Activated B cell treated with CpG ODN at 0.5 μM for 24 hours (primary cell): ENCODE measurements at regions not wholly inside any gene's neighbourhood (a gene's known extent, or its start where the extent isn't known, plus 50 kb on each side); places are given as distances from the start of the nearest gene placed in this dataset.
"Not testable (repeated sequence)": the region's sequence is repeated elsewhere in the genome, so short reads cannot be mapped to it uniquely, and the experiment has no call there.

ENCODE experiments used
- ATAC-seq: fragments of 200-7000 bp; cut with Tn5 transposase; one replicate; pipeline ENCODE4 v1.10.0; 2021; ENCODE audit warnings: low read depth, mild to moderate bottlenecking, moderate library complexity
- CTCF ChIA-PET: fragments of 350-600 bp; sonication (Branson Sonifier 250); formaldehyde crosslinking; loops from one replicate; lab custom pipeline; 2021; ENCODE audit warnings: antibody characterized with exemption; lab: Charles Lee
- POLR2A ChIA-PET: fragments of 350-600 bp; sonication (Branson Sonifier 250); formaldehyde crosslinking; loops from one replicate; lab custom pipeline; 2021; ENCODE audit warnings: antibody characterized with exemption; lab: Charles Lee
- DNase-seq: peaks from one replicate; pipeline ENCODE4 v3.0.0; 2022
- H3K27ac Mint-ChIP-seq: one replicate; pipeline ENCODE4 v1.8.0; 2020; ENCODE audit warnings: mixed read lengths
- H3K27me3 Mint-ChIP-seq: one replicate; pipeline ENCODE4 v1.8.0; 2021; ENCODE audit warnings: mixed read lengths
- H3K36me3 Mint-ChIP-seq: one replicate; pipeline ENCODE4 v1.8.0; 2021; ENCODE audit warnings: low read depth, mixed read lengths
- H3K4me1 Mint-ChIP-seq: one replicate; pipeline ENCODE4 v1.8.0; 2021; ENCODE audit warnings: mixed read lengths
- H3K4me3 Mint-ChIP-seq: one replicate; pipeline ENCODE4 v1.8.0; 2020; ENCODE audit warnings: mild to moderate bottlenecking, mixed read lengths
- H3K9me3 Mint-ChIP-seq: one replicate; pipeline ENCODE4 v1.8.0; 2020; ENCODE audit warnings: mixed read lengths
- CTCF ChIP-seq: fragments of 200-600 bp; IDR thresholded peaks from one replicate; pipeline ENCODE4 v1.8.0; 2022; ENCODE audit warnings: antibody characterized with exemption, mild to moderate bottlenecking
- intact Hi-C: fragments of 100-400 bp; cut with micrococcal nuclease; formaldehyde crosslinking; loops from one replicate; pipeline ENCODE4 v1.15.1; 2024

- peaks cover 3% of the 10 kb centered on the region for H3K27me3 Mint-ChIP-seq
- H3K27ac Mint-ChIP-seq: no peak overlapping the region
- no peak overlapping the region for H3K4me3 Mint-ChIP-seq
- ATAC-seq: no peak
- ChIA-PET POLR2A (no interaction called here), CTCF (no interaction called here)
- DNase-seq: no peak
- no peaks in the 10 kb centered on the region for H3K4me1 Mint-ChIP-seq
- intact Hi-C loops: no loop called here
- no peak for TF ChIP-seq CTCF
- no peaks in the 10 kb centered on the region for H3K36me3 Mint-ChIP-seq
- no peaks in the 10 kb centered on the region for H3K9me3 Mint-ChIP-seq
Observed at GRCh38 chr2:109049022-109049421, 60.0 kb upstream of the EDAR start.

GRCh38 chr2:109048163-109048562 is 59.1 kb upstream of the EDAR start:
- ChIA-PET POLR2A (no interaction called here), CTCF (no interaction called here)
- no peak for TF ChIP-seq CTCF
- DNase-seq: no peak
- intact Hi-C loops: no loop called here
- Mint-ChIP-seq H3K36me3 (no peaks in the 10 kb centered on the region), H3K4me3 (no peak overlapping the region), H3K4me1 (no peaks in the 10 kb centered on the region), H3K9me3 (no peaks in the 10 kb centered on the region), H3K27ac (no peak overlapping the region), H3K27me3 (peaks cover 7% of the 10 kb centered on the region)
- no peak for ATAC-seq

DNA sequence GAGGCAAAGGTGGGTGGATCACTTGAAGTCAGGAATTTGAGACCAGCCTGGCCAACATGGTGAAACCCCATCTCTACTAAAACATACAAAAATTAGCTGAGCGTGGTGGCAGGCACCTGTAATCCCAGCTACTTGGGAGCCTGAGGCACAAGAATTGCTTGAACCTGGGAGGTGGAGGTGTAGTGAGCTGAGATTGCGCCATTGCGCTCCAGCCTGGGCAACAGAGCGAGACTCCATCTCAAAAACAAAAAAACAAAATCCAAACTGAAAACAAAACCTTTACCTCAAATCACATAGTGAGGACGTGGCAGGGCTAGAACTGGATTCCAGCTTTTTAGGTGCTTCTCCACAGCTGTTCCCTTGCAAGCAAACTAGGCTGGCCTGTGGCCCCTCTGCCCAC is 58.5 kb upstream of the EDAR start:
- H3K9me3 Mint-ChIP-seq, H3K4me3 Mint-ChIP-seq, H3K27ac Mint-ChIP-seq, DNase-seq, ATAC-seq, H3K36me3 Mint-ChIP-seq, H3K4me1 Mint-ChIP-seq, H3K27me3 Mint-ChIP-seq, CTCF ChIA-PET, intact Hi-C loops: not testable (repeated sequence)
- POLR2A ChIA-PET: interaction anchor here (0.6 kb wide), 1 partner anchor 1628 kb away, joined by 3 read pairs; no protein-coding TSS in a partner anchor

- ATAC-seq: no peak
- Mint-ChIP-seq H3K36me3 (no peaks in the 10 kb centered on the region), H3K27ac (no peak overlapping the region), H3K4me3 (no peak overlapping the region), H3K4me1 (no peaks in the 10 kb centered on the region), H3K27me3 (peaks cover 12% of the 10 kb centered on the region), H3K9me3 (no peaks in the 10 kb centered on the region)
- ChIA-PET POLR2A (interaction anchor here (0.6 kb wide), 1 partner anchor 1629 kb away, joined by 3 read pairs; no protein-coding TSS in a partner anchor), CTCF (no interaction called here)
- no peak for DNase-seq
- intact Hi-C loops: no loop called here
- TF ChIP-seq CTCF: no peak
Observed at GRCh38 chr2:109046925-109047508, 58.0 kb upstream of the EDAR start.

- Mint-ChIP-seq H3K27ac (no peak overlapping the region), H3K4me1 (no peaks in the 10 kb centered on the region)
- no peak for TF ChIP-seq CTCF
Observed at GRCh38 chr2:109045505-109045904, 56.5 kb upstream of the EDAR start.

GRCh38 chr2:109038992-109039391 is 50.0 kb upstream of the EDAR start:
- Mint-ChIP-seq H3K4me3 (no peak overlapping the region), H3K36me3 (no peaks in the 10 kb centered on the region), H3K27me3 (peaks cover 10% of the 10 kb centered on the region), H3K27ac (no peak overlapping the region), H3K4me1 (no peaks in the 10 kb centered on the region), H3K9me3 (no peaks in the 10 kb centered on the region)
- ChIA-PET POLR2A (no interaction called here), CTCF (interaction anchor here (0.6 kb wide), 1 partner anchor 400 kb away, joined by 4 read pairs; no protein-coding TSS in a partner anchor)
- no peak for TF ChIP-seq CTCF
- no peak for ATAC-seq
- DNase-seq: no peak
- intact Hi-C loops: no loop called here

More at GRCh38 chr2:109045505-109045904, 56.5 kb upstream of the EDAR start:
- no peaks in the 10 kb centered on the region for H3K9me3 Mint-ChIP-seq
- H3K27me3 Mint-ChIP-seq: peaks cover 12% of the 10 kb centered on the region
- CTCF ChIA-PET: no interaction called here
- intact Hi-C loops: no loop called here
- POLR2A ChIA-PET: no interaction called here
- H3K4me3 Mint-ChIP-seq: no peak overlapping the region
- DNase-seq: no peak
- no peaks in the 10 kb centered on the region for H3K36me3 Mint-ChIP-seq
- ATAC-seq: no peak
